ENCODE measurements at regions not wholly inside any gene's neighbourhood (a gene's known extent, or its start where the extent isn't known, plus 50 kb on each side); places are given as distances from the start of the nearest gene placed in this dataset.

- Histone ChIP-seq H2AFZ (no peak overlapping the region), H3K4me2 (no peak overlapping the region), H3K27me3 (ENCODE audit: insufficient read depth) (no peaks in the 10 kb centered on the region), H3K9me2 (ENCODE audit: insufficient read depth) (no peaks in the 10 kb centered on the region; the same call in 1 of the 2 replicates), H3F3A (replicated peaks; ENCODE audit: low read depth) (no peaks in the 10 kb centered on the region), H3K4me3 (no peak overlapping the region), H4K20me1 (replicated peaks; ENCODE audit: insufficient read depth) (no peaks in the 10 kb centered on the region), H3K36me3 (ENCODE audit: insufficient read depth) (no peaks in the 10 kb centered on the region), H3K27ac (ENCODE audit: low read depth) (no peak overlapping the region), H3K79me2 (replicated peaks; ENCODE audit: insufficient read depth) (no peaks in the 10 kb centered on the region), H3K4me1 (ENCODE audit: insufficient read depth) (no peaks in the 10 kb centered on the region)
- Mint-ChIP-seq H3K36me3 (ENCODE audit: low read depth) (no peaks in the 10 kb centered on the region), H3K27ac (no peak overlapping the region), H3K4me1 (no peaks in the 10 kb centered on the region), H3K27me3 (ENCODE audit: insufficient read depth, low read depth, poor library complexity) (peaks cover 1% of the 10 kb centered on the region), H3K4me3 (no peak overlapping the region), H3K9me3 (no peaks in the 10 kb centered on the region)
- DNase-seq (ENCODE audit: low spot score) (no peak), ATAC-seq (no peak)
- TF ChIP-seq CTCF (conservative IDR thresholded peaks at IDR 0.05; ENCODE audit: low read depth in 2 of 2) (no peak), EZH2phosphoT487 (IDR thresholded peaks at IDR 0.05; ENCODE audit: unreplicated experiment) (no peak), STAT1 (IDR thresholded peaks at IDR 0.05; ENCODE audit: unreplicated experiment) (no peak), REST (IDR thresholded peaks at IDR 0.05; ENCODE audit: unreplicated experiment) (no peak), ZNF331 (CRISPR knock-in tag; IDR thresholded peaks at IDR 0.05; ENCODE audit: low read depth) (no peak), POLR2AphosphoS5 (IDR thresholded peaks at IDR 0.05; ENCODE audit: low read depth) (no peak), NANOG (IDR thresholded peaks at IDR 0.05; ENCODE audit: borderline replicate concordance) (no peak), JUNB (IDR thresholded peaks at IDR 0.05; ENCODE audit: unreplicated experiment) (no peak), ZNF462 (CRISPR knock-in tag; IDR thresholded peaks at IDR 0.05) (no peak), ZNF114 (CRISPR knock-in tag; IDR thresholded peaks at IDR 0.05) (no peak), CREB1 (CRISPR knock-in tag; IDR thresholded peaks at IDR 0.05; ENCODE audit: low read depth) (no peak), EZH2 (IDR thresholded peaks at IDR 0.05; ENCODE audit: low read depth, unreplicated experiment) (no peak)
Measured at GRCh38 chr2:16908656-16909055, 243.0 kb upstream of the CYRIA start.

All from GM23338 (cell line).